K562 (cell line): ENCODE measurements at regions not wholly inside any gene's neighbourhood (a gene's known extent, or its start where the extent isn't known, plus 50 kb on each side); places are given as distances from the start of the nearest gene placed in this dataset.

ENCODE experiments used
- ATAC-seq: fragments of 200-7000 bp; cut with Tn5 transposase; 3 replicates; pipeline ENCODE4 v1.9.1; 2020; ENCODE audit warnings: moderate library complexity
- BruUV-seq: library from RNA; stranded (reverse); fragments of 400-500 nt; replicated peaks from 2 replicates; lab custom pipeline; 2021; lab: Mats Ljungman, UMichigan
- CTCF ChIA-PET: fragments of 300-600 bp; formaldehyde crosslinking; extraction: SDS; loops from one replicate; lab custom pipeline; 2021; ENCODE audit warnings: low intra/inter-chr PET ratio; lab: Yijun Ruan, JAX
- POLR2A ChIA-PET: fragments of 300-600, 350-650 bp; sonication (Branson Sonifier 250); formaldehyde crosslinking; extraction: SDS; loops from one replicate; lab custom pipeline; 2021; ENCODE audit warnings: antibody characterized with exemption, inconsistent platforms; lab: Yijun Ruan, JAX
- DNase-seq, 4 experiments: peaks; one replicate each; pipeline versions ENCODE4 v3.0.0 to v3.0.0-alpha.2; 2011 to 2018; ENCODE audit warnings: low spot score in 3 of 4, mixed read lengths in 3 of 4; ENCODE audit errors: extremely low read depth in 1 of 4
- FAIRE-seq: peaks from 2 replicates; lab custom pipeline; 2011; peaks lifted over from hg19 to GRCh38; lab: Jason Lieb, UNC
- H2AFZ ChIP-seq: 2 replicates; pipeline ENCODE4 v1.6.0; 2011; ENCODE audit warnings: low read depth, low read length, control low read depth, inconsistent platforms
- H3K27ac ChIP-seq: fragments of 200-600 bp; 3 replicates; pipeline ENCODE4 v1.8.0; 2011; ENCODE audit warnings: low read depth, mild to moderate bottlenecking, control low read depth, inconsistent platforms, low read length, moderate library complexity, mixed read lengths; ENCODE audit errors: extremely low read depth
- H3K27me3 ChIP-seq, 2 experiments: fragments of 300-600 bp in 1 of 2; 2 replicates in 1 of 2; 3 replicates in 1 of 2; pipeline versions ENCODE4 v1.6.0 to v1.8.0; 2011; ENCODE audit warnings: inconsistent platforms in 2 of 2, low read length in 2 of 2, mild to moderate bottlenecking in 1 of 2, mixed read lengths in 1 of 2, moderate library complexity in 1 of 2; ENCODE audit not compliant: control insufficient read depth in 2 of 2, insufficient read depth in 2 of 2
- H3K36me3 ChIP-seq: fragments of 300-600 bp; 3 replicates; pipeline ENCODE4 v1.8.0; 2011; ENCODE audit warnings: mild to moderate bottlenecking, low read length, inconsistent platforms; ENCODE audit not compliant: control insufficient read depth, insufficient read depth
- H3K4me1 ChIP-seq, 2 experiments: fragments of 200-600 bp in 1 of 2; replicated peaks in 1 of 2; 2 replicates in 1 of 2; 3 replicates in 1 of 2; pipeline versions ENCODE4 v1.5.1 to v1.8.0; 2011; ENCODE audit warnings: inconsistent platforms in 2 of 2, low read length in 2 of 2, mild to moderate bottlenecking in 1 of 2, mixed read lengths in 1 of 2, moderate library complexity in 1 of 2; ENCODE audit not compliant: control insufficient read depth in 2 of 2, insufficient read depth in 2 of 2
- H3K4me2 ChIP-seq: 2 replicates; pipeline ENCODE4 v1.6.1; 2011; ENCODE audit warnings: low read length, control low read depth, inconsistent platforms, mixed read lengths; ENCODE audit not compliant: insufficient read depth
- H3K4me3 ChIP-seq: fragments of 200-600 bp; sonication (generic), shearing (Covaris generic); 2 replicates; pipeline ENCODE4 v1.5.1; 2016; ENCODE audit warnings: control low read depth, inconsistent platforms
- H3K79me2 ChIP-seq: fragments of 200-600 bp; 3 replicates; pipeline ENCODE4 v1.8.0; 2011; ENCODE audit warnings: low read length, inconsistent platforms; ENCODE audit not compliant: control insufficient read depth, insufficient read depth
- H3K9ac ChIP-seq, 2 experiments: 2 replicates each; pipeline versions ENCODE4 v1.6.0 to v1.6.1; 2011; ENCODE audit warnings: low read depth in 2 of 2, low read length in 2 of 2, control low read depth in 1 of 2, inconsistent platforms in 1 of 2, mild to moderate bottlenecking in 1 of 2, mixed read lengths in 1 of 2; ENCODE audit not compliant: insufficient read depth in 1 of 2
- H3K9me1 ChIP-seq: one replicate; pipeline ENCODE4 v1.6.0; 2011; ENCODE audit warnings: inconsistent platforms, mild to moderate bottlenecking, low read length, moderate library complexity; ENCODE audit not compliant: control insufficient read depth, insufficient read depth
- H3K9me3 ChIP-seq: replicated peaks from 2 replicates; pipeline ENCODE4 v1.5.1; 2011; ENCODE audit warnings: low read depth, low read length, inconsistent platforms; ENCODE audit not compliant: control insufficient read depth, insufficient read depth
- H4K20me1 ChIP-seq: replicated peaks from 2 replicates; pipeline ENCODE4 v1.6.1; 2011; ENCODE audit warnings: low read length, inconsistent platforms, mixed read lengths; ENCODE audit not compliant: control insufficient read depth, insufficient read depth
- BCOR ChIP-seq: fragments of 450-650 bp; IDR thresholded peaks from 2 replicates; pipeline ENCODE4 v1.6.1; 2016
- CBX5 ChIP-seq: IDR thresholded peaks from 2 replicates; pipeline ENCODE4 v1.6.1; 2014; ENCODE audit warnings: low read depth, borderline replicate concordance
- CHD1 ChIP-seq: fragments of 200-600 bp; sonication (generic); IDR thresholded peaks from one replicate; pipeline ENCODE4 v1.6.1; 2012; ENCODE audit warnings: mild to moderate bottlenecking, moderate library complexity, low read length, inconsistent platforms
- EGR1 ChIP-seq: fragments of 450-650 bp; conservative IDR thresholded peaks from 2 replicates; pipeline ENCODE4 v1.6.1; 2017; ENCODE audit warnings: mild to moderate bottlenecking
- FOS ChIP-seq: IDR thresholded peaks from 3 replicates; pipeline ENCODE4 v1.6.1; 2011; ENCODE audit not compliant: insufficient read length; ENCODE audit errors: extremely low read depth
- GATA2 ChIP-seq: sonication (generic); formaldehyde crosslinking; IDR thresholded peaks from 2 replicates; pipeline ENCODE4 v1.4.0; 2020; ENCODE audit warnings: mild to moderate bottlenecking, missing genetic modification reagents
- KDM5B ChIP-seq: fragments of 200-600 bp; sonication (generic); IDR thresholded peaks from 2 replicates; pipeline ENCODE4 v1.6.1; 2012; ENCODE audit warnings: low read depth, mild to moderate bottlenecking, moderate library complexity, low read length, control low read depth, inconsistent platforms; ENCODE audit not compliant: insufficient replicate concordance
- MAFF ChIP-seq: IDR thresholded peaks from 2 replicates; pipeline ENCODE4 v1.6.1; 2012; ENCODE audit warnings: low read length, improper control_type of control experiment
- STAT5B ChIP-seq: fragments of 250-450 bp; sonication (Bioruptor Pico); IDR thresholded peaks from 2 replicates; pipeline ENCODE4 v1.8.0; 2021; ENCODE audit warnings: mild to moderate bottlenecking, inconsistent platforms
- TAF15 ChIP-seq: fragments of 200-400 bp; formaldehyde crosslinking; IDR thresholded peaks from 2 replicates; pipeline ENCODE4 v1.6.1; 2017; ENCODE audit warnings: mild to moderate bottlenecking, low read depth, low read length, moderate library complexity
- ZFP1 ChIP-seq: fragments of 450-650 bp; formaldehyde crosslinking; IDR thresholded peaks from 2 replicates; pipeline ENCODE4 v1.4.0; 2020; ENCODE audit warnings: mild to moderate bottlenecking, mixed read lengths
- ZNF561 ChIP-seq: fragments of 450-650 bp; formaldehyde crosslinking; conservative IDR thresholded peaks from 2 replicates; pipeline ENCODE4 v1.4.0; 2020; ENCODE audit warnings: mild to moderate bottlenecking, moderate library complexity
- WGBS: fragments of 100-300 bp; shearing (Covaris generic); methylation state at CpG from one replicate; pipeline ENCODE4 v1.1.6; 2016; ENCODE audit warnings: low coverage, mixed read lengths; ENCODE audit not compliant: insufficient coverage; ENCODE audit errors: missing lambda C conversion rate; 5-methylcytosine and 5-hydroxymethylcytosine counted together
- in situ Hi-C: fragments of 300-500 bp; cut with MboI; formaldehyde crosslinking; loops from 4 replicates; pipeline ENCODE4 v1.15.0; 2018; ENCODE audit warnings: inconsistent platforms, mixed read lengths
- intact Hi-C: fragments of 100-400 bp; cut with micrococcal nuclease; formaldehyde crosslinking; loops from 2 replicates; pipeline ENCODE4 v1.14.2; 2022
- TF ChIP-seq, protein P1 (sequence below), 2 experiments: IDR thresholded peaks in 1 of 2; conservative IDR thresholded peaks in 1 of 2; 2 replicates each; pipeline ENCODE4 v1.6.1; 2016; ENCODE audit warnings: low read depth in 2 of 2, mild to moderate bottlenecking in 1 of 2, missing compliant biosample characterization in 1 of 2, missing genetic modification characterization in 1 of 2, moderate library complexity in 1 of 2

DNA sequence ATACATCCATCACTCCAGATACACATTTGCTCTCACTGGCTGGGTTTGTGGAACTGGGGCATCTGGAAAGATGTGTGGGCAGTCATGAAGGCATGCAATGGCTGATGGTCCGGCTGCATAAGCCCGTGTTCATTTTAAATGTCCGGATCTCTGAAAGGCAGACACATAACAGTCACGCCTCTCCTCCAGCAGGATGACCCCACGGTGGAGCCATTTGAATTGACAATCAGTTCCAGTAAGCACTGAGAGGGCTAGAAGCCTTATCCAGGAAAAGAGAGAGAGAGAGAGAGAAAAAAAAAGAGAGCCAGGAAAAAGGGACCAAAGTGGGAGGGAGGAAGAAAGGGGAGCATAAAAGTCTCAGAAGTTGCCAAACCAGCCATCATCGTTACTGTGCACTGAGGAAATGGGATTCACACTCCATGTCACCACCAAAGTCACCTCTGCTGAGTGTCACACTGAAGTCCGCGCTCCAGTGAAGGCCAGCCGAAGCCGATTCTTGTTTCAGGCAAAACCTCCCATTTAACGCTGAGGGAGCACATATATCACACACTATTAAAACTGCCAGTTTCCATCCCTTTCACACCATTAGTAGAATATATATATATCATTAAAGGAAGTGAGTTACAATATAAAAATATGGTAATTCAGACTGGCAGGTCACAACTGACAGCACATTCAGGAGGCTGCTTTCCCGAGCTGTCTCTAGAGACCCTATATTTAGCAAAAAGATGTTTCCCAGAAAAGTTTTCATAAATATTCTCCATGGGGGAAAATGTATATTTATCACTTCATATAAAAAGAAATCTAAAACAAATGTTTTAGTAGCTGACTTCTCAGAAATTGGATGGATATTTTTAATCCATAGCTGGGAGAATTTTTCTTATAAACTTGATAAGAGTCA is 142.0 kb downstream of the ACTR3 start:
- H3K36me3 ChIP-seq: no peaks in the 10 kb centered on the region
- no peak overlapping the region for H3K9ac ChIP-seq
- no peak for FAIRE-seq
- no peaks in the 10 kb centered on the region for H3K27me3 ChIP-seq
- H3K4me1 ChIP-seq: no peaks in the 10 kb centered on the region
- CTCF ChIA-PET: no interaction called here
- H3K9me3 ChIP-seq: no peaks in the 10 kb centered on the region
- H3K9me1 ChIP-seq: no peaks in the 10 kb centered on the region
- BruUV-seq: no TSS peak
- no peak for DNase-seq
- intact Hi-C loops: no loop called here
- H3K27ac ChIP-seq: no peak overlapping the region
- in situ Hi-C loops: no loop called here
- no peaks in the 10 kb centered on the region for H4K20me1 ChIP-seq
- H3K4me3 ChIP-seq: no peak overlapping the region
- ATAC-seq: no peak
- POLR2A ChIA-PET: no interaction called here
- no peaks in the 10 kb centered on the region for H3K79me2 ChIP-seq
- H3K4me2 ChIP-seq: no peak overlapping the region
- 3% methylated on average over 12 of the region's 12 CpGs for WGBS
- H2AFZ ChIP-seq: no peak overlapping the region
- TF ChIP-seq, protein P1, sequence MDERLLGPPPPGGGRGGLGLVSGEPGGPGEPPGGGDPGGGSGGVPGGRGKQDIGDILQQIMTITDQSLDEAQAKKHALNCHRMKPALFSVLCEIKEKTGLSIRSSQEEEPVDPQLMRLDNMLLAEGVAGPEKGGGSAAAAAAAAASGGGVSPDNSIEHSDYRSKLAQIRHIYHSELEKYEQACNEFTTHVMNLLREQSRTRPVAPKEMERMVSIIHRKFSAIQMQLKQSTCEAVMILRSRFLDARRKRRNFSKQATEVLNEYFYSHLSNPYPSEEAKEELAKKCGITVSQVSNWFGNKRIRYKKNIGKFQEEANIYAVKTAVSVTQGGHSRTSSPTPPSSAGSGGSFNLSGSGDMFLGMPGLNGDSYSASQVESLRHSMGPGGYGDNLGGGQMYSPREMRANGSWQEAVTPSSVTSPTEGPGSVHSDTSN (CRISPR knock-in tag; IDR thresholded peaks at IDR 0.05; ENCODE audit: low read depth): no peak
- TF ChIP-seq, protein P1 (tag; conservative IDR thresholded peaks at IDR 0.05; ENCODE audit: low read depth): no peak
- TF ChIP-seq GATA2 (CRISPR knock-in tag) (no peak), ZFP1 (CRISPR knock-in tag) (no peak), KDM5B (no peak), CHD1 (no peak), STAT5B (CRISPR knock-in tag) (no peak), FOS (no peak), CBX5 (no peak), MAFF (no peak), EGR1 (no peak), ZNF561 (no peak), BCOR (no peak), TAF15 (no peak)
